Keratinocyte (primary cell): ENCODE measurements at regions not wholly inside any gene's neighbourhood (a gene's known extent, or its start where the extent isn't known, plus 50 kb on each side); places are given as distances from the start of the nearest gene placed in this dataset.
"Not testable (repeated sequence)": the region's sequence is repeated elsewhere in the genome, so short reads cannot be mapped to it uniquely, and the experiment has no call there.

Experiments used
- DNase-seq: peaks from one replicate; pipeline ENCODE4 v3.0.0-alpha.2; 2011; ENCODE audit warnings: low read depth, missing footprints, low spot score
- FAIRE-seq: peaks from 2 replicates; lab custom pipeline; 2011; peaks lifted over from hg19 to GRCh38; lab: Jason Lieb, UNC
- H2AFZ ChIP-seq: 2 replicates; pipeline ENCODE4 v1.6.0; 2012; ENCODE audit warnings: low read length, control low read depth, inconsistent platforms; ENCODE audit not compliant: control insufficient read depth
- H3K27ac ChIP-seq: 2 replicates; pipeline ENCODE4 v1.5.1; 2011; ENCODE audit warnings: low read length; ENCODE audit not compliant: control insufficient read depth, insufficient read depth
- H3K27me3 ChIP-seq: 3 replicates; pipeline ENCODE4 v1.6.0; 2011; ENCODE audit warnings: low read length; ENCODE audit not compliant: control insufficient read depth, insufficient read depth; ENCODE audit errors: extremely low read depth
- H3K36me3 ChIP-seq, 2 experiments: 2 replicates in 1 of 2; 3 replicates in 1 of 2; pipeline ENCODE4 v1.5.1; 2011; ENCODE audit warnings: low read length in 2 of 2, mild to moderate bottlenecking in 1 of 2; ENCODE audit not compliant: control insufficient read depth in 2 of 2, insufficient read depth in 2 of 2; ENCODE audit errors: extremely low read depth in 1 of 2
- H3K4me1 ChIP-seq: 3 replicates; pipeline ENCODE4 v1.5.1; 2011; ENCODE audit warnings: low read length; ENCODE audit not compliant: control insufficient read depth, insufficient read depth; ENCODE audit errors: extremely low read depth
- H3K4me2 ChIP-seq: 3 replicates; pipeline ENCODE4 v1.6.0; 2011; ENCODE audit warnings: low read depth, low read length; ENCODE audit not compliant: control insufficient read depth, insufficient read depth; ENCODE audit errors: extremely low read depth
- H3K4me3 ChIP-seq, 3 experiments: fragments of 200-600 bp in 1 of 3; sonication (generic) in 1 of 3; 2 replicates in 2 of 3; 3 replicates in 1 of 3; pipeline ENCODE4 v1.5.1; 2011 to 2016; ENCODE audit warnings: low read length in 3 of 3, mild to moderate bottlenecking in 3 of 3, control low read depth in 2 of 3, inconsistent platforms in 1 of 3, low read depth in 1 of 3, mixed read lengths in 1 of 3, mixed run types in 1 of 3, moderate library complexity in 1 of 3; ENCODE audit not compliant: control insufficient read depth in 2 of 3, insufficient read depth in 2 of 3; ENCODE audit errors: extremely low read depth in 1 of 3
- H3K79me2 ChIP-seq: 2 replicates; pipeline ENCODE4 v1.6.0; 2012; ENCODE audit warnings: low read length; ENCODE audit not compliant: control insufficient read depth, insufficient read depth
- H3K9ac ChIP-seq: 3 replicates; pipeline ENCODE4 v1.6.0; 2011; ENCODE audit warnings: low read length; ENCODE audit not compliant: control insufficient read depth, insufficient read depth; ENCODE audit errors: extremely low read depth
- H3K9me1 ChIP-seq: 3 replicates; pipeline ENCODE4 v1.6.0; 2011; ENCODE audit warnings: low read length; ENCODE audit not compliant: control insufficient read depth, insufficient read depth; ENCODE audit errors: extremely low read depth
- H3K9me3 ChIP-seq: 2 replicates; pipeline ENCODE4 v1.5.1; 2012; ENCODE audit warnings: low read depth, low read length; ENCODE audit not compliant: control insufficient read depth
- H4K20me1 ChIP-seq: 3 replicates; pipeline ENCODE4 v1.6.0; 2011; ENCODE audit warnings: low read length; ENCODE audit not compliant: control insufficient read depth, insufficient read depth; ENCODE audit errors: extremely low read depth
- CTCF ChIP-seq, 3 experiments: IDR thresholded peaks in 1 of 3; conservative IDR thresholded peaks in 1 of 3; optimal IDR thresholded peaks in 1 of 3; 2 replicates in 2 of 3; 3 replicates in 1 of 3; pipeline versions ENCODE3 to v1.5.1; 2011; ENCODE audit warnings: low read length in 3 of 3, mild to moderate bottlenecking in 3 of 3, moderate library complexity in 2 of 3, control low read depth in 1 of 3, inconsistent platforms in 1 of 3; ENCODE audit not compliant: insufficient read depth in 2 of 3; ENCODE audit errors: extremely low read depth in 1 of 3
- EZH2 ChIP-seq: IDR thresholded peaks from one replicate; pipeline ENCODE4 v1.6.1; 2012; ENCODE audit warnings: inconsistent platforms, mild to moderate bottlenecking, low read length, moderate library complexity
- dilution Hi-C: fragments of 300-500 bp; cut with MboI; formaldehyde crosslinking; loops from one replicate; pipeline ENCODE4 v1.7.0; 2020; ENCODE audit warnings: low sequenced_read_pairs; ENCODE audit not compliant: extremely low pct_ligation_motif_present

DNA sequence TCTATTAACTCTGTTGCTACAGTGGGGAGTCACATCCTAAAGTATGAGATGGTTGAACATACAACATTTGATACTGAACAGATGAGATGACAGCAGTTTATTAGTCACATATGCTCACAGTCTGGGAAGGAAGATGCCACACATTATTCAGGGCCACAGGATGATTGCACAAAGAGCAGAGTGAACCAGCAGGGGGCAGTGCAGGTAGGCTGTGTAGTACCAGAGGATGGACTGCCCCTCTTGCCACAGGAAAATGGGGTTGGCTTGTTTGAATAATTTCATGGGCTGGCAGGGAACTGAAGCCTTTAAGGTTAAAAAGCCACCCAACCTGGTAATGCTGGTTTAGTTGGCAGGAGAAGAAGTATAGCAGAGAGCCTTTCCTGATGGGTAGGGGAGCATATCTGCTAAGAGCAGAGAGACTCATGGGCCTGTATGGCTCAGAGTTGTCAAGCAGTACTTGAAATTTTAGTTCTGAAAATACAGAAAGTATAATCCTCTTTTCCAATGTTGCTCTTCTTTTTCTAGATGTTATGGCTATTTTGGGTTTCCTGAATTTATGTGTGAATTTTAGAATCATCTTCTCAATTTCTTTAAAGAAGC, 180.4 kb upstream of the B3GAT1 start:
- Histone ChIP-seq H3K36me3 (no peaks in the 10 kb centered on the region), H3K27ac (no peak overlapping the region), H3K9me1 (no peaks in the 10 kb centered on the region), H3K27me3 (no peaks in the 10 kb centered on the region), H4K20me1 (no peaks in the 10 kb centered on the region), H3K4me1 (no peaks in the 10 kb centered on the region), H3K4me3 (no peak overlapping the region), H2AFZ (no peak overlapping the region), H3K79me2 (no peaks in the 10 kb centered on the region), H3K9me3 (no peaks in the 10 kb centered on the region), H3K4me2 (no peak overlapping the region), H3K9ac (no peak overlapping the region)
- no peak for FAIRE-seq
- no peak for TF ChIP-seq EZH2
- TF ChIP-seq CTCF (optimal IDR thresholded peaks at IDR 0.05 in 1 of 3, IDR thresholded peaks at IDR 0.05 in 1 of 3, conservative IDR thresholded peaks at IDR 0.05 in 1 of 3; ENCODE audit: extremely low read depth in 1 of 3, insufficient read depth in 2 of 3, low read length in 3 of 3) = peak; percentile 66 to 89 (median 81)
- peak; percentile 13 for DNase-seq
- dilution Hi-C loops = no loop called here

DNA sequence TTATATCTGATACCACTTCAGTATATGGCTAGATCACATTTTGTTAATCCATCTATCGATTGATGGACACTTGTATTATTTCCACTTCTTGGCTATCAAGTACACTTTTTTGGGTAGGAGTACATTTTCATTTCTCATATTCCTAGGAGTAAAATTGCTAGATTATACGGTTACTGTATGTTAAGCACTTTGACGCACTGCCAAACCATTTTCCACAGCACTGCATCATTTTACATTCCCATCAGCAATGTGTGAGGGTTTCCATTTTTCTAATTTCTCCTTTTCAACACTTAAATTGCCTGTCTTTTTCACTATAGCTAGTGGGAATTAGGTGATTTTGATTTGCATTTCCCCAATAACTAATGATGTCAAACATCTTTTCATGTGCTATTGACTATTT, 179.3 kb upstream of the B3GAT1 start:
- H3K9ac ChIP-seq = no peak overlapping the region
- dilution Hi-C loops = no loop called here
- H3K9me1 ChIP-seq = no peaks in the 10 kb centered on the region
- H3K27ac ChIP-seq = no peak overlapping the region
- no peaks in the 10 kb centered on the region for H3K79me2 ChIP-seq
- DNase-seq (no peak), FAIRE-seq (no peak)
- H4K20me1 ChIP-seq = no peaks in the 10 kb centered on the region
- no peaks in the 10 kb centered on the region for H3K36me3 ChIP-seq
- H3K9me3 ChIP-seq = no peaks in the 10 kb centered on the region
- no peaks in the 10 kb centered on the region for H3K4me1 ChIP-seq
- H2AFZ ChIP-seq = no peak overlapping the region
- TF ChIP-seq EZH2 = no peak
- no peak overlapping the region for H3K4me3 ChIP-seq
- no peak overlapping the region for H3K4me2 ChIP-seq
- H3K27me3 ChIP-seq = no peaks in the 10 kb centered on the region

- no peak overlapping the region for H3K27ac ChIP-seq
- H4K20me1 ChIP-seq = no peaks in the 10 kb centered on the region
- DNase-seq (no peak), FAIRE-seq (no peak)
- no peaks in the 10 kb centered on the region for H3K9me3 ChIP-seq
- H3K4me3 ChIP-seq = no peak overlapping the region
- H3K4me2 ChIP-seq = no peak overlapping the region
- TF ChIP-seq CTCF (optimal IDR thresholded peaks at IDR 0.05 in 1 of 3, IDR thresholded peaks at IDR 0.05 in 1 of 3, conservative IDR thresholded peaks at IDR 0.05 in 1 of 3; ENCODE audit: extremely low read depth in 1 of 3, insufficient read depth in 2 of 3, low read length in 3 of 3) (no peak), EZH2 (no peak)
- no peaks in the 10 kb centered on the region for H3K9me1 ChIP-seq
- H3K79me2 ChIP-seq = no peaks in the 10 kb centered on the region
- H3K9ac ChIP-seq = no peak overlapping the region
- dilution Hi-C loops = no loop called here
- no peaks in the 10 kb centered on the region for H3K4me1 ChIP-seq
- no peak overlapping the region for H2AFZ ChIP-seq
- no peaks in the 10 kb centered on the region for H3K27me3 ChIP-seq
- no peaks in the 10 kb centered on the region for H3K36me3 ChIP-seq
Observed at GRCh38 chr11:134589129-134589528, 177.1 kb upstream of the B3GAT1 start.

DNA sequence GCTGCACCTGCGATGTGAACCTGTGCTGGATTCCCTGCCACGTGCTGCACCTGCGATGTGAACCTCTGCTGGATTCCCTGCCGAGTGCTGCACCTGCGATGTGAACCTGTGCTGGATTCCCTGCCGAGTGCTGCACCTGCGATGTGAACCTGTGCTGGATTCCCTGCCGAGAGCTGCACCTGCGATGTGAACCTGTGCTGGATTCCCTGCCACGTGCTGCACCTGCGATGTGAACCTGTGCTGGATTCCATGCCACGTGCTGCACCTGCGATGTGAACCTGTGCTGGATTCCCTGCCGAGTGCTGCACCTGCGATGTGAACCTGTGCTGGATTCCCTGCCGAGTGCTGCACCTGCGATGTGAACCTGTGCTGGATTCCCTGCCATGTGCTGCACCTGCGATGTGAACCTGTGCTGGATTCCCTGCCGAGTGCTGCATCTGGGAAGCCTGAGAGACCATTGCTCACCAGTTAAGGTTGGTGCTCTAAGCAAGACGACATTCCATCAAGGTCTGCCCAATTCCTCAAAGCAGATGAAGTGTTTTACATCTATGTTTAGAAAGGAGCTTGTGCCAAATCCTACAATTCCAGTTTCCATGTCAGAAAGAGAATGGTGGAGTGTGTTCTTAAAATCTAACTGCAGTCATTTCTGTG, 176.5 kb upstream of the B3GAT1 start:
- FAIRE-seq, H3K9me1 ChIP-seq, H3K36me3 ChIP-seq, H3K4me3 ChIP-seq, H3K27ac ChIP-seq, H3K27me3 ChIP-seq, H3K9ac ChIP-seq, H4K20me1 ChIP-seq, DNase-seq, H3K4me1 ChIP-seq, H3K4me2 ChIP-seq, dilution Hi-C loops, H3K79me2 ChIP-seq, H2AFZ ChIP-seq, H3K9me3 ChIP-seq: not testable (repeated sequence)
